KMS-11 (cell line): ENCODE measurements at regions not wholly inside any gene's neighbourhood (a gene's known extent, or its start where the extent isn't known, plus 50 kb on each side); places are given as distances from the start of the nearest gene placed in this dataset.

Experiments used
- H2AFZ ChIP-seq: fragments of 200-600 bp; sonication (generic); 2 replicates; pipeline ENCODE4 v1.6.1; 2016; ENCODE audit warnings: antibody characterized with exemption, mixed run types, low read depth
- H3K27ac ChIP-seq: fragments of 200-600 bp; sonication (generic); 2 replicates; pipeline ENCODE4 v1.6.1; 2016; ENCODE audit warnings: mild to moderate bottlenecking, mixed run types
- H3K27me3 ChIP-seq: fragments of 200-600 bp; sonication (generic); 2 replicates; pipeline ENCODE4 v1.6.1; 2017; ENCODE audit warnings: mild to moderate bottlenecking, low read depth, mixed run types, moderate library complexity; ENCODE audit not compliant: insufficient read depth
- H3K36me3 ChIP-seq: fragments of 200-600 bp; sonication (generic); 2 replicates; pipeline ENCODE4 v1.6.1; 2017; ENCODE audit warnings: mild to moderate bottlenecking, mixed run types; ENCODE audit not compliant: insufficient read depth
- H3K4me1 ChIP-seq: fragments of 200-600 bp; sonication (generic); 2 replicates; pipeline ENCODE4 v1.6.1; 2016; ENCODE audit warnings: mild to moderate bottlenecking, low read depth, mixed run types; ENCODE audit not compliant: poor library complexity, severe bottlenecking
- H3K4me2 ChIP-seq: fragments of 200-600 bp; sonication (generic); 2 replicates; pipeline ENCODE4 v1.7.0; 2016; ENCODE audit warnings: mild to moderate bottlenecking, mixed run types
- H3K4me3 ChIP-seq: fragments of 200-600 bp; sonication (generic); IDR thresholded peaks from 2 replicates; pipeline ENCODE4 v1.6.1; 2017; ENCODE audit warnings: low read depth, low read length, mixed read lengths; ENCODE audit not compliant: insufficient read depth
- H3K79me2 ChIP-seq: fragments of 200-600 bp; sonication (generic); 2 replicates; pipeline ENCODE4 v1.6.1; 2016; ENCODE audit warnings: low read depth, mixed run types; ENCODE audit not compliant: insufficient read depth
- H3K9ac ChIP-seq: fragments of 200-600 bp; sonication (generic); 2 replicates; pipeline ENCODE4 v1.6.1; 2016; ENCODE audit warnings: mild to moderate bottlenecking, mixed run types
- H4K20me1 ChIP-seq: fragments of 200-600 bp; sonication (generic); 2 replicates; pipeline ENCODE4 v1.6.1; 2016; ENCODE audit warnings: mild to moderate bottlenecking, mixed run types; ENCODE audit not compliant: insufficient read depth
- CTCF ChIP-seq: fragments of 200-600 bp; sonication (generic); conservative IDR thresholded peaks from 2 replicates; pipeline ENCODE4 v1.6.1; 2017; ENCODE audit warnings: low read depth, mild to moderate bottlenecking, antibody characterized with exemption, low read length, moderate library complexity, mixed read lengths

- no peaks in the 10 kb centered on the region for H3K27me3 ChIP-seq
- H3K79me2 ChIP-seq, result no peaks in the 10 kb centered on the region
- H2AFZ ChIP-seq, result no peak overlapping the region
- H3K4me1 ChIP-seq, result no peaks in the 10 kb centered on the region
- no peaks in the 10 kb centered on the region for H3K36me3 ChIP-seq
- H3K4me3 ChIP-seq, result no peak overlapping the region
- TF ChIP-seq CTCF, result no peak
- H3K9ac ChIP-seq, result no peak overlapping the region
- H3K27ac ChIP-seq, result no peak overlapping the region
- H4K20me1 ChIP-seq, result no peaks in the 10 kb centered on the region
- no peak overlapping the region for H3K4me2 ChIP-seq
These were observed 654.5 kb downstream of the OLFM4 start for GRCh38 chr13:53683146-53683545.

- H3K4me1 ChIP-seq, result no peaks in the 10 kb centered on the region
- no peaks in the 10 kb centered on the region for H3K79me2 ChIP-seq
- no peak overlapping the region for H3K4me2 ChIP-seq
- no peak overlapping the region for H3K27ac ChIP-seq
- no peak for TF ChIP-seq CTCF
- H3K27me3 ChIP-seq, result no peaks in the 10 kb centered on the region
- H3K9ac ChIP-seq, result no peak overlapping the region
- H4K20me1 ChIP-seq, result no peaks in the 10 kb centered on the region
- no peak overlapping the region for H3K4me3 ChIP-seq
- H3K36me3 ChIP-seq, result no peaks in the 10 kb centered on the region
- H2AFZ ChIP-seq, result no peak overlapping the region
These were observed 655.0 kb downstream of the OLFM4 start for GRCh38 chr13:53683608-53684007.

- Histone ChIP-seq H4K20me1 (no peaks in the 10 kb centered on the region), H3K4me1 (no peaks in the 10 kb centered on the region), H3K4me2 (no peak overlapping the region), H3K4me3 (no peak overlapping the region), H3K27ac (no peak overlapping the region), H3K9ac (no peak overlapping the region), H3K27me3 (no peaks in the 10 kb centered on the region), H2AFZ (no peak overlapping the region), H3K36me3 (no peaks in the 10 kb centered on the region), H3K79me2 (no peaks in the 10 kb centered on the region)
- TF ChIP-seq CTCF, result no peak
These were observed 662.8 kb downstream of the OLFM4 start for GRCh38 chr13:53691417-53691816.

- Histone ChIP-seq H3K4me3 (no peak overlapping the region), H3K4me2 (no peak overlapping the region), H3K9ac (no peak overlapping the region), H4K20me1 (no peaks in the 10 kb centered on the region), H3K27ac (no peak overlapping the region), H3K79me2 (no peaks in the 10 kb centered on the region), H3K36me3 (no peaks in the 10 kb centered on the region), H3K27me3 (no peaks in the 10 kb centered on the region), H2AFZ (no peak overlapping the region), H3K4me1 (no peaks in the 10 kb centered on the region)
- no peak for TF ChIP-seq CTCF
These were observed 666.4 kb downstream of the OLFM4 start for GRCh38 chr13:53694814-53695532.
